HUES48 (cell line): ENCODE measurements at regions not wholly inside any gene's neighbourhood (a gene's known extent, or its start where the extent isn't known, plus 50 kb on each side); places are given as distances from the start of the nearest gene placed in this dataset.

Source experiments
- H3K27ac ChIP-seq: one replicate; pipeline ENCODE4 v1.7.0; 2013; ENCODE audit warnings: low read depth, low read length, inconsistent platforms
- H3K27me3 ChIP-seq: 2 replicates; pipeline ENCODE4 v1.6.1; 2013; ENCODE audit warnings: mild to moderate bottlenecking, low read length; ENCODE audit not compliant: control insufficient read depth, insufficient read depth
- H3K36me3 ChIP-seq: 2 replicates; pipeline ENCODE4 v1.6.1; 2013; ENCODE audit warnings: low read length; ENCODE audit not compliant: control insufficient read depth, insufficient read depth
- H3K4me1 ChIP-seq: 2 replicates; pipeline ENCODE4 v1.6.1; 2013; ENCODE audit warnings: mild to moderate bottlenecking, low read length; ENCODE audit not compliant: control insufficient read depth, insufficient read depth
- H3K4me3 ChIP-seq: 2 replicates; pipeline ENCODE4 v1.5.1; 2013; ENCODE audit warnings: mild to moderate bottlenecking, low read depth, low read length
- H3K9ac ChIP-seq: 2 replicates; pipeline ENCODE4 v1.6.1; 2013; ENCODE audit warnings: mild to moderate bottlenecking, low read depth, low read length, moderate library complexity
- H3K9me3 ChIP-seq: 2 replicates; pipeline ENCODE4 v1.6.1; 2013; ENCODE audit warnings: low read length; ENCODE audit not compliant: control insufficient read depth, insufficient read depth

GRCh38 chr5:88979726-88980125 is 96.7 kb upstream of the MEF2C start:
- no peak overlapping the region for H3K4me3 ChIP-seq
- H3K27ac ChIP-seq = no peak overlapping the region

DNA sequence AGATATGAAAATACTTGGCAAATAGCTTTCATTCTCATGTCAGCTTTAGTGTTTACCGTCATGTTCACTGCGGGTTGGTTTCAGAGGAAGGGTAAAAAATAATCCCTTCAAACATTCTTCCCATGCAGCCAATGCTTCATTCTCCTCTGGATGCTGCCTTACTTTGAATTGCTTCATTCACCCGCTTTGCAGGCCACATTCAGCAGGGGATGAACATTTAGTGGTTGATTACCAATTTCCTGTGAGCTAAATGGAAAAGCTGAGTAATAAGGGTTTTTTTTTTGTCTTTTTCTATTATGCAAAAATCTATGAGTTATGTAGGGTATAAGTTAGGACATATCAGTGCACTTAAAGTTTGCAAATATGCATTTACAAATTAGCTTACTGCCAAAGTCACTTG is 96.3 kb upstream of the MEF2C start:
- Histone ChIP-seq H3K27me3 (no peaks in the 10 kb centered on the region), H3K9me3 (no peaks in the 10 kb centered on the region), H3K27ac (no peak overlapping the region), H3K4me1 (peaks cover 14% of the 10 kb centered on the region; the same call in 1 of the 2 replicates), H3K36me3 (no peaks in the 10 kb centered on the region), H3K4me3 (no peak overlapping the region), H3K9ac (no peak overlapping the region)

More at GRCh38 chr5:88979726-88980125, 96.7 kb upstream of the MEF2C start:
- Histone ChIP-seq H3K27me3 (no peaks in the 10 kb centered on the region), H3K4me1 (peaks cover 14% of the 10 kb centered on the region; the same call in 1 of the 2 replicates), H3K9me3 (no peaks in the 10 kb centered on the region), H3K36me3 (no peaks in the 10 kb centered on the region), H3K9ac (no peak overlapping the region)

GRCh38 chr5:88976914-88977313 is 93.9 kb upstream of the MEF2C start:
- Histone ChIP-seq H3K36me3 (no peaks in the 10 kb centered on the region), H3K27me3 (no peaks in the 10 kb centered on the region), H3K4me3 (no peak overlapping the region)

DNA sequence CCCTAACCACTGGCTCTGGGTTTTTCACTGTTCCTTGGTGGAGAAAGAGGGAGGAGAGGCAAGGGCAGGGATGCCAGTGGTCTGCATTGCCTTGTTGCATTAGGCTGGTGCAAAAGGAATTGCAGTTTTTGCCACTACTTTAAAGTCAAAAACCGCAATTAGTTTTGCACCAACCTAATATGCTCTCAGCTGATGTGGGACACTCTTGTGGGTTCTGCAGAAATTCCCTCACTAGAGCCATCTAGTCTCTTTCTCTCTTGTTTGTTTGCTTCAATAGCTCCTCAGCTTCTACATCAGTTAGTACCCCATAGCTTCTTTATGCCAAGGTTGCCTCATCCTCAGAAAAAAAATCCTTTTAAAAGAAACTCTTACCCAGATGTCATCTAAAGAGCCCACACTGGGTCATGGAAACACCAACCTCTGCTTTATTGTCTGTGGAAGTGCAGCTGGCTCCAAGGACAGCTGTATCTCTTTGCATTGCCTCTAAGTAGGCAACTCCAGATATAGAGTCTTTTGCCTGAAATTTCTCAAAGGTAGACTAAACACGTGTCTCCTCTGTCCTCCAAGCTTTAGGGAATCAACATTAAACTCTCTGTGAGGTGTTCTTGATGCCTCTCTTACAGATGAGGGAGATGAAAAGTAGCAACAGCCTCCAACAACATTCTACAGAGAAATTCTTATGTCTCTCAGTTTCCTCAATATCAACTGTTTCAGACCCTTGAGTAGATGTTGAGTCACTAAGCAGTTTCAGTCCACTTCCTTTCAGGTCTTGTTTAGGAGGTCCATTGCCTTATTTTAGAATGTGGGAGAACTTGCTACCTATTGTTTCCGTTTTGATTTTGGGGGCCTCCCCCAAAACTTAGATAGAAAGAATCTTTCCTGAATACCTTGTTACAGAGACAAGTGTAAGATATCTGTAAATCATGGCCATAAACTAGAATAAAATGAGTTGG is 84.9 kb upstream of the MEF2C start:
- Histone ChIP-seq H3K4me3 (no peak overlapping the region), H3K9ac (no peak overlapping the region), H3K4me1 (0 out of 2 replicates have a peak, but pooled peaks cover 2% of the 10 kb centered on the region), H3K9me3 (no peaks in the 10 kb centered on the region), H3K36me3 (no peaks in the 10 kb centered on the region), H3K27me3 (no peaks in the 10 kb centered on the region), H3K27ac (no peak overlapping the region)

More at GRCh38 chr5:88976914-88977313, 93.9 kb upstream of the MEF2C start:
- H3K9me3 ChIP-seq = no peaks in the 10 kb centered on the region
- H3K4me1 ChIP-seq = peaks cover 14% of the 10 kb centered on the region; the same call in 1 of the 2 replicates
- H3K27ac ChIP-seq = no peak overlapping the region
- H3K9ac ChIP-seq = no peak overlapping the region

- H3K27ac ChIP-seq = no peak overlapping the region
- no peaks in the 10 kb centered on the region for H3K9me3 ChIP-seq
- 0 out of 2 replicates have a peak, but pooled peaks cover 2% of the 10 kb centered on the region for H3K4me1 ChIP-seq
- H3K9ac ChIP-seq = no peak overlapping the region
- H3K27me3 ChIP-seq = no peaks in the 10 kb centered on the region
- no peaks in the 10 kb centered on the region for H3K36me3 ChIP-seq
- no peak overlapping the region for H3K4me3 ChIP-seq
These were observed 81.8 kb upstream of the MEF2C start for GRCh38 chr5:88964831-88965230.

DNA sequence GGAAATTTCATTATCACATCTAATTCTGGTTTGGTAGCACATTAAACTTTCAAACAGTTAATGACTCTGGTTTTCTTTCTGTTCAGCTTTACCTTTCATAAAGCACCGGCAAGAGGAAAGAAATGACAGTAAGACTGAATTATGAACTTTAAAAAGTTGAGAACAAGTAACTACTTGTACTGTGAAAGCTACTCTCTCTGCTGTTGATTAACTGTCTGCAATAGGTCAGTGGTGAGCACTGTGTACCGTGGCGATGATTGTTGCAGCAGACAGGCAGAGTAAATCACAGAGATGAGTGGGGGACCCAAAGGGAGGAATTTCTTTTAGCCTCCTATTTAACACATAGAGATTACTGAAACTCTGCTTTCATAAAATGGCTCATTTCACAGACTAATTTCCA is 74.0 kb upstream of the MEF2C start:
- no peak overlapping the region for H3K27ac ChIP-seq
- H3K36me3 ChIP-seq = no peaks in the 10 kb centered on the region
- no peak overlapping the region for H3K4me3 ChIP-seq
- H3K27me3 ChIP-seq = no peaks in the 10 kb centered on the region
- H3K4me1 ChIP-seq = peaks cover 21% of the 10 kb centered on the region
- no peaks in the 10 kb centered on the region for H3K9me3 ChIP-seq
- no peak overlapping the region for H3K9ac ChIP-seq

- H3K9ac ChIP-seq = no peak overlapping the region
These were observed 73.4 kb upstream of the MEF2C start for GRCh38 chr5:88956416-88956815.

GRCh38 chr5:88955403-88955802 is 72.4 kb upstream of the MEF2C start:
- Histone ChIP-seq H3K4me3 (0 out of 2 replicates have a peak overlapping the region, but pooled peaks have one; percentile 16), H3K9ac (no peak overlapping the region), H3K36me3 (no peaks in the 10 kb centered on the region), H3K4me1 (peaks cover 21% of the 10 kb centered on the region), H3K27ac (no peak overlapping the region), H3K9me3 (no peaks in the 10 kb centered on the region), H3K27me3 (no peaks in the 10 kb centered on the region)

More at GRCh38 chr5:88956416-88956815, 73.4 kb upstream of the MEF2C start:
- Histone ChIP-seq H3K27me3 (no peaks in the 10 kb centered on the region), H3K36me3 (no peaks in the 10 kb centered on the region), H3K4me3 (no peak overlapping the region), H3K9me3 (no peaks in the 10 kb centered on the region), H3K27ac (no peak overlapping the region), H3K4me1 (peaks cover 21% of the 10 kb centered on the region)

- Histone ChIP-seq H3K4me1 (peaks cover 28% of the 10 kb centered on the region), H3K36me3 (no peaks in the 10 kb centered on the region), H3K9me3 (no peaks in the 10 kb centered on the region), H3K27me3 (no peaks in the 10 kb centered on the region), H3K9ac (no peak overlapping the region), H3K4me3 (no peak overlapping the region), H3K27ac (no peak overlapping the region)
These were observed 71.5 kb upstream of the MEF2C start for GRCh38 chr5:88954511-88954910.

- H3K27me3 ChIP-seq = no peaks in the 10 kb centered on the region
- no peak overlapping the region for H3K4me3 ChIP-seq
- peaks cover 40% of the 10 kb centered on the region for H3K4me1 ChIP-seq
- H3K9ac ChIP-seq = no peak overlapping the region
- no peaks in the 10 kb centered on the region for H3K9me3 ChIP-seq
- no peaks in the 10 kb centered on the region for H3K36me3 ChIP-seq
- no peak overlapping the region for H3K27ac ChIP-seq
These were observed 70.1 kb upstream of the MEF2C start for GRCh38 chr5:88952996-88953643.

GRCh38 chr5:88952344-88952743 is 69.4 kb upstream of the MEF2C start:
- Histone ChIP-seq H3K4me1 (peaks cover 40% of the 10 kb centered on the region), H3K27me3 (no peaks in the 10 kb centered on the region), H3K4me3 (no peak overlapping the region), H3K27ac (no peak overlapping the region), H3K9me3 (no peaks in the 10 kb centered on the region), H3K9ac (no peak overlapping the region), H3K36me3 (no peaks in the 10 kb centered on the region)
